Activated CD4-positive, CD25-positive, alpha-beta regulatory T cell treated with anti-CD3 and anti-CD28 coated beads, Interleukin-2, amount 50 U/mL, for 24 hours (primary cell): ENCODE measurements at regions not wholly inside any gene's neighbourhood (a gene's known extent, or its start where the extent isn't known, plus 50 kb on each side); places are given as distances from the start of the nearest gene placed in this dataset.
A peak's percentile ranks its signal among the peaks of the same experiment; 100 is the strongest.
"Not testable (repeated sequence)": the region's sequence is repeated elsewhere in the genome, so short reads cannot be mapped to it uniquely, and the experiment has no call there.

Experiments used
- ATAC-seq, 2 donors: fragments of 150-1000 bp; cut with Tn5 transposase; one replicate each; pipeline ENCODE4 v1.10.0; 2021; ENCODE audit warnings: mild to moderate bottlenecking in 1 of 2, moderate library complexity in 1 of 2

- no peak for ATAC-seq
Observed at GRCh38 chr6:102813489-102814275, 1420.2 kb downstream of the GRIK2 start.

- no peak for ATAC-seq
Observed at GRCh38 chr6:102812242-102812641, 1418.7 kb downstream of the GRIK2 start.

DNA sequence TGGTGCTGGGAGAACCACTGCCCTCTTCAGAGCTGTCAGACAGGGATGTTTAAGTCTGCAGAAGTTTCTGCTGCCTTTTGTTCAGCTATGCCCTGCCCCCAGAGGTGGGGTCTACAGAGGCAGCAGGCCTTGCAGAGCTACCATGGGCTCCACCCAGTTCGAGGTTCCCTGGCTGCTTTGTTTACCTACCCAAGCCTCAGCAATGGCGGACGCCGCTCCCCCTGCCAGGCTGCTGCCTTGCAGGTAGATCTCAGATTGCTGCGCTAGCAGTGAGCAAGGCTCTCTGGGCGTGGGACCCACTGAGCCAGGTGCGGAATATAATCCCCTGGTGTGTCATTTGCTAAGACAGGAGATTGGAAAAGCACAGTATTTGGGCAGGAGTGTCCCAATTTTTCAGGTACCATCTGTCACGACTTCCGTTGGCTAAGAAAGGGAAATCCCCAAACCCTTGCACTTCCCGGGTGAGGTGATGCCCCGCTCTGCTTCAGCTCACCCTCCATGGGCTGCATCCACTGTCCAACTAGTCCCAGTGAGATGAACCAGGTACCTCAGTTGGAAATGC, 1415.5 kb downstream of the GRIK2 start:
- not testable (repeated sequence) for ATAC-seq

DNA sequence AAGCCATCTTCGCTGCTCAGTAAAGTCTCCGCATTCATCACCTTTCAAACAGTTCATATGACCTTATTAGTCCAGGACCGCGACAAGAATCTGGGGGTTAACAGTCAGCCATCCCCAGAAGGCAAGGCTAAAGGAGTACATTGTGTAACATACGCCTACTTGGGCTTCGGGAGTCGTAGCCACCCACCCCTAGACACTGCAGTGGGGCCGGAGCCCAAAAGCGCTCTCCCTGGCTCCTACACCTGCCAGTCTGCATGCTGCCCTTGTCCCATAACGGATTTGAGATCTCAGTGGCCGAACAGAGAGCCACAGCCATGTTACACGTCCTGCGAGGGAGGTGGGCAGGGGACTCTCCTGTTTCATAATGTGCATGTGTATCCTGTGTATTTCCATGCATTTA, 1405.5 kb downstream of the GRIK2 start:
- no peak for ATAC-seq

- peak in 1 of 2 donors; percentile 13 for ATAC-seq
Observed at GRCh38 chr6:102798636-102799035, 1405.1 kb downstream of the GRIK2 start.

GRCh38 chr6:102793752-102794151, 1400.2 kb downstream of the GRIK2 start:
- no peak for ATAC-seq

DNA sequence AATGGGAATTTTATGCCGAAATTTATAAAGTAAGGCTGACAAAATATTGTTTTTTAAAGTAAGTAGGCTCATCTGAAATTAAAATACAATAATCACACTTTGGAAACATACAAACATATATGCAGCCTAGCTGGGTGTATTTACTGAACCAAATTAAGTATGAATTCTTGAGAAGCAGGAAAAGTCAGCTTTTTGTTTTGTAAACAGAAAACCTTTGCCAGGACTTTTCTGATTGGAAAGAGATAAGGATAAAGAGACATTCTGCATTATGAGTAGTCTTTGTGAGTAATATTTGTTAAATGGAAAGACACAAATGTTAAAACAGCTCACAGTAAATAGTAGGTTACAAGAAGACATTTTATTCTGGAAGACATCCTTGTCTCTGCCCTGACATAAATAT, 1380.8 kb downstream of the GRIK2 start:
- no peak for ATAC-seq

DNA sequence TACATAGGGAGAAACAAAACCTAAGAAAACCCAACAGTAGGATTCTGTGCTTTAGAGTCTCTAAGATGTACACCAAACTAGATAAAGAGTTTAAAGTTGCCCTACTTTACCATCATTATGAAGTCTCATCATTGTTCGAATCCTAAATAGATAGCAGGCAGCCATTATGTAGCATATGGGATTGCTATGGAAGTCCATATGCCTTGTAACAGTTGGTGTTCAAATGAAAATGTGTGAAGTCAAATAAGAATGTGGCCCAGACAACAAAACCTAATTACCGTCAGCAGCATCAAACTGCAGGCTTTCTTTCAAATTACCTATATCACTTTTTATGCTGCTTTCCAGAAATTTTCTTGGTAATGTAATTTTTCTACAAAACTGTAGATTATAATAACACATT, 1380.1 kb downstream of the GRIK2 start:
- ATAC-seq = no peak

- no peak for ATAC-seq
Observed at GRCh38 chr6:102766963-102767362, 1373.5 kb downstream of the GRIK2 start.

- ATAC-seq = no peak
Observed at GRCh38 chr6:102764317-102764716, 1370.8 kb downstream of the GRIK2 start.

- ATAC-seq = no peak
Observed at GRCh38 chr6:102763891-102764290, 1370.4 kb downstream of the GRIK2 start.

DNA sequence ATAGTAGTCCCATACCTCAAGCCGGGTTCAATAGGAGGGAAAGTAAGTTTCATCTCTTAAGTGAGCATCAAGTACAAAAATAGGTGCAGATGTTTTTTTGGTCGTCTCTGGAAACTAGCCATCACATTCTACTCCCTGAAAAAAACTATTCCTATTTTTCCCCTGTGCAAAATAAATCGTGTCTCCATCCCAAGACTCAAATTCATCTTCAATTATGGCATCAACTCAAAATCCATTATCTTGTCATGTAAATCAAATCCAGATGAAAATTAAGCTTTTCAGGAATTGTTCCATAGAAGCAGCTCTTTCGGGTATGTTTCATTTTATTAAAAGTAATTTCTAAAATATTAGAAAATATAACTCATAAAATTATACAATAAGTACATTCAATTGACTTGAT, 1368.4 kb downstream of the GRIK2 start:
- ATAC-seq = no peak

GRCh38 chr6:102759415-102759814, 1365.9 kb downstream of the GRIK2 start:
- ATAC-seq = no peak

DNA sequence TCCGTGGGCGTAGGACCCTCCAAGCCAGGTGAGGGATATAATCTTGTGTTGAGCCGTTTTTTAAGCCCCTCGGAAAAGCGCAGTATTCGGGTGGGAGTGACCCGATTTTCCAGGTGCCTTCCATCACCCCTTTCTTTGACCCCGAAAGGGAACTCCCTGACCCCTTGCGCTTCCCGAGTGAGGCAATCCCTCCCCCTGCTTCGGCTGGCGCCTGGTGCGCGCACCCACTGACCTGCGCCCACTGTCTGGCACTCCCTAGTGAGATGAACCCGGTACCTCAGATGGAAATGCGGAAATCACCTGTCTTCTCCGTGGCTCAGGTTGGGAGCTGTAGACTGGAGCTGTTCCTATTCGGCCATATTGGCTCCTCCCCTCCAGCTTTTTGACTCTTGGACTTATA, 1365.0 kb downstream of the GRIK2 start:
- not testable (repeated sequence) for ATAC-seq

DNA sequence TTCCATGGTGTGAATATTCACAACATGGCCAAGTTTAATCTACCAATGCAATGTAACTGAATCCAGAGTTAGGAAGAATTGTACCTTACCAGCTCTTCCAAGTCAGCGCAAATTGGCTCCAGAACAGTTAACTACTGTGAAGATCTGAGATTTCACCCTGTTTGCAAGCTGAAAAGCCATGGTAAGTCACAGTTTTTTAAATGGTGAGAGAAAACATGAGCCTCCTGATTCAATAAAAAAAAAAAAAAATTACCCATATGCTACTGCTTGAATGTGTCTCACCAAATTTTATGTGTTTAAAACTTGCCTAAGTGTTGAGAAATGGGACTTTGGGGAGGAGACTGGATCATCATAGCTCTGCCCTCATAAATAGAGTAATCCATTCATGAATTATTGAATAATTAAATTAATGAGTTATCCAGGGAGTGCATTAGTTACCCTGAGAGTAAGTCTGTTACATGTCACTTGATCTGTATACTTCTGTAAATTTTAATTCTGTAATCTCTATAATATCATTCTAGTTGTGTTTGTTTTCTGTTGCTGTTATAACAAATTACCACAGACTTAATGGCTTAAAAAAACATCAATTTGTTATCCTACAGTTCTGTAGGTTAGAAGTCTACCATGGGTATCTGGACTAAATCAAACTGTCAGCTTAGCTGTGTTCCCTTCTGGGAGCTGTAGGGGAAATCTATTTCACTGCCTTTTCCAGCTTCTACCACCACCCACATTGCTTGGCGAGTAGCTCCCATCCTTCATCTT, 1355.9 kb downstream of the GRIK2 start:
- no peak for ATAC-seq

DNA sequence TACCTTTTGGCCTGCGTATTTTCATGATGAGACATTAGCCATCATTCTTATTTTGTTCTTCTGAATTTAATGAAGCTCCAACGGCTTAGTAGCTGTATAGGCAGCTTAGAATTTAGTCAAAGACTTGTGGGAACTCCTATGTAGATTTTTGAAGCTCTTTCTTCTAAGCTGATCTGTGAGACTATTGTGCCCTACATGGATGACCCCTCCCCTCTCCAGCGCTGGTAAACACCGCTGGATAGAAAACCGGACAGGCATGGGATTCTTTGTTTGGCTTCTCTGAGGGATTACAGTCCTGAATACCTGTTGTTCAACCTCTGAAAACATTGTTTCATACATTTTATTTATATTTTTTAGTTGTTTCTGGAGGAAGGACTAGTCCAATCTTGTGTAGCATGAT, 1353.4 kb downstream of the GRIK2 start:
- ATAC-seq = no peak

GRCh38 chr6:102742754-102743356, 1349.3 kb downstream of the GRIK2 start:
- no peak for ATAC-seq

DNA sequence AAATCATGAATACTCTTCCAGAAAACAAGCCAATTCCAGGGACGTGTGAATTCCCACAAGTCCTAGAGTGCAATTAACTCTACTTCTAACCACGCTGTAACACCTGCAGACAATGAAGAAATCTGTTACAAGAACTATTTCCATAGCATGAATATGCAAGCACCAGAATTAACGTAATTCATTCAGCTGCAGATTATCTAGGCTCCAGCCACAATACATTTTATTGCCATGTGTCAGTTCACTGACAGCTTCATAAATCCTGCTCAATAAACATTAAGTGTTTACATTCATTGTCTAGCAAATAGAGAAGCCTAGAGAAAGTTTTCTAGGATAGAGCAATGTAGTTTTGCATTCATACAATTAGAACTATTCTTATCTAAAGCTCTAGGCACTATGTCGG, 1348.5 kb downstream of the GRIK2 start:
- ATAC-seq = no peak

GRCh38 chr6:102736941-102737368, 1343.4 kb downstream of the GRIK2 start:
- no peak for ATAC-seq

- ATAC-seq = no peak
Observed at GRCh38 chr6:102732898-102733297, 1339.4 kb downstream of the GRIK2 start.

- ATAC-seq = not testable (repeated sequence)
Observed at GRCh38 chr6:102722086-102722485, 1328.6 kb downstream of the GRIK2 start.

GRCh38 chr6:102717737-102718456, 1324.4 kb downstream of the GRIK2 start:
- ATAC-seq = no peak

GRCh38 chr6:102717252-102717651, 1323.7 kb downstream of the GRIK2 start:
- ATAC-seq = no peak
